Gastroesophageal sphincter (tissue), 3 donors: ENCODE measurements at regions not wholly inside any gene's neighbourhood (a gene's known extent, or its start where the extent isn't known, plus 50 kb on each side); places are given as distances from the start of the nearest gene placed in this dataset.

ENCODE experiments used
- CTCF ChIP-seq, 4 experiments: fragments of 200-600 bp in 2 of 4; fragments of 450-650 bp in 2 of 4; sonication (generic) in 1 of 4; IDR thresholded peaks; one replicate each; pipeline ENCODE4 v1.5.1; 2017 to 2019; ENCODE audit warnings: antibody characterized with exemption in 4 of 4, mild to moderate bottlenecking in 2 of 4, moderate library complexity in 2 of 4
- EP300 ChIP-seq: sonication (generic); formaldehyde crosslinking; IDR thresholded peaks from one replicate; pipeline ENCODE4 v1.6.1; 2017; ENCODE audit warnings: antibody characterized with exemption, mild to moderate bottlenecking
- POLR2A ChIP-seq, 2 donors: fragments of 450-650 bp; IDR thresholded peaks; one replicate each; pipeline ENCODE4 v1.6.1; 2017; ENCODE audit warnings: antibody characterized with exemption in 2 of 2, mild to moderate bottlenecking in 2 of 2, moderate library complexity in 1 of 2
- POLR2AphosphoS5 ChIP-seq: sonication (generic); formaldehyde crosslinking; IDR thresholded peaks from one replicate; pipeline ENCODE4 v1.6.1; 2017; ENCODE audit warnings: antibody characterized with exemption

GRCh38 chr22:36087784-36088183 is 59.2 kb upstream of the RBFOX2 start:
- no peak for TF ChIP-seq CTCF (IDR thresholded peaks at IDR 0.05)
- TF ChIP-seq POLR2A (IDR thresholded peaks at IDR 0.05), result no peak
- no peak for TF ChIP-seq POLR2AphosphoS5
- TF ChIP-seq EP300, result no peak
